ENCODE measurements at regions not wholly inside any gene's neighbourhood (a gene's known extent, or its start where the extent isn't known, plus 50 kb on each side); places are given as distances from the start of the nearest gene placed in this dataset.

DNA sequence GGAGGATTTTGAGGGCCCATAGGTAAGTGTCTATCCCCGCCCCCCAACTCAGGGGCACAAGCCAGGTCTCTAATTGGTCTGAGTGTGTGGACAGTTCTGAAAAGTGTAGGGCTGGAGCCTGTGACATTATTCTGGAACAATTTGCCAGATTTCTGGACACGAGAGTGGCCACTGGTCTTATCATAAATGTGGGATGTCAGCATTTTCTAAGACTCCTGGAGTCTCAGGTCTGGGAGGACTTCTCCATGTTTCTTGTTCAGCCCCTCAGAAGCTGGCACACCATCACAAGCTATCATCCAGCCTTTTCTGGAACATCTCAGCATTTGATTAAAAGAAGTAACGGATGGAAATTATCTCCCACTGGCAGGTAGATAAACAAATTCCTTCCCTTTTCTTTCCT is 141.4 kb downstream of the SEC61B start:
- intact Hi-C loops (cut with DNase I): no loop called here
- 71% methylated on average over 3 of the region's 3 CpGs for WGBS
- peaks cover 6% of the 10 kb centered on the region for H3K27me3 ChIP-seq (replicated peaks; ENCODE audit: insufficient read depth)

GRCh38 chr9:99365233-99365980 is 143.3 kb downstream of the SEC61B start:
- no peak for TF ChIP-seq POLR2AphosphoS5 (IDR thresholded peaks at IDR 0.05)
- TF ChIP-seq, protein P1, sequence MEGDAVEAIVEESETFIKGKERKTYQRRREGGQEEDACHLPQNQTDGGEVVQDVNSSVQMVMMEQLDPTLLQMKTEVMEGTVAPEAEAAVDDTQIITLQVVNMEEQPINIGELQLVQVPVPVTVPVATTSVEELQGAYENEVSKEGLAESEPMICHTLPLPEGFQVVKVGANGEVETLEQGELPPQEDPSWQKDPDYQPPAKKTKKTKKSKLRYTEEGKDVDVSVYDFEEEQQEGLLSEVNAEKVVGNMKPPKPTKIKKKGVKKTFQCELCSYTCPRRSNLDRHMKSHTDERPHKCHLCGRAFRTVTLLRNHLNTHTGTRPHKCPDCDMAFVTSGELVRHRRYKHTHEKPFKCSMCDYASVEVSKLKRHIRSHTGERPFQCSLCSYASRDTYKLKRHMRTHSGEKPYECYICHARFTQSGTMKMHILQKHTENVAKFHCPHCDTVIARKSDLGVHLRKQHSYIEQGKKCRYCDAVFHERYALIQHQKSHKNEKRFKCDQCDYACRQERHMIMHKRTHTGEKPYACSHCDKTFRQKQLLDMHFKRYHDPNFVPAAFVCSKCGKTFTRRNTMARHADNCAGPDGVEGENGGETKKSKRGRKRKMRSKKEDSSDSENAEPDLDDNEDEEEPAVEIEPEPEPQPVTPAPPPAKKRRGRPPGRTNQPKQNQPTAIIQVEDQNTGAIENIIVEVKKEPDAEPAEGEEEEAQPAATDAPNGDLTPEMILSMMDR (IDR thresholded peaks at IDR 0.05): no peak
- no peak for TF ChIP-seq POLR2A (IDR thresholded peaks at IDR 0.05)
- Histone ChIP-seq H3K36me3 (no peaks in the 10 kb centered on the region), H3K9me3 (no peaks in the 10 kb centered on the region), H3K27ac (no peak overlapping the region), H3K27me3 (replicated peaks; ENCODE audit: insufficient read depth) (peaks cover 8% of the 10 kb centered on the region), H3K4me1 (replicated peaks) (no peaks in the 10 kb centered on the region), H3K4me3 (no peak overlapping the region)
- 56% methylated on average over 7 of the region's 7 CpGs for WGBS
- intact Hi-C loops (cut with DNase I): no loop called here
- no peak for DNase-seq (ENCODE audit: low spot score)

More for the DNA sequence above, 141.4 kb downstream of the SEC61B start:
- Histone ChIP-seq H3K27ac (no peak overlapping the region), H3K4me1 (replicated peaks) (no peaks in the 10 kb centered on the region), H3K9me3 (no peaks in the 10 kb centered on the region), H3K4me3 (no peak overlapping the region), H3K36me3 (no peaks in the 10 kb centered on the region)
- DNase-seq (ENCODE audit: low spot score): no peak
- no peak for TF ChIP-seq POLR2A (IDR thresholded peaks at IDR 0.05)
- TF ChIP-seq, protein P1 (IDR thresholded peaks at IDR 0.05): no peak

DNA sequence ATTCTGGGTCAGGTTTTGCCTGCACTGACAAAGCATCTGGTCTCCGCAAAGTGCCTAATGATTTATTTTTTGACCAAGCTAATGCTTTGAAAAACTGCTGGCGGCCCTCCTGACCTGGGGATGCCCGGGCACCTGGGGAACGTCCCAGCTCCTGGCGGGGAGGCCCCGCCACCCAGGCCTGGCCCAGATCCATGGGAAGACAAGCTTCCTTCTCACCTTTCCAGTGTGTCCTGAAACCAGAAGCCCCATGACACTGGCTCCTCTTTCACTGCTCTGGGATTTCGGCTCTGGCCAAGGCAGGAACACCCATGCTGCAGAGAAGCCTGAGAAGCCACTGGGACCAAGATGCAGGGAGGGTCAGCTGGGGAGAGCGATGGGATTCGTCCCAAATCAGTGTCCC is 144.1 kb downstream of the SEC61B start:
- Histone ChIP-seq H3K27me3 (replicated peaks; ENCODE audit: insufficient read depth) (peaks cover 8% of the 10 kb centered on the region), H3K27ac (no peak overlapping the region), H3K9me3 (no peaks in the 10 kb centered on the region), H3K4me3 (no peak overlapping the region), H3K4me1 (replicated peaks) (no peaks in the 10 kb centered on the region), H3K36me3 (no peaks in the 10 kb centered on the region)
- TF ChIP-seq POLR2AphosphoS5 (IDR thresholded peaks at IDR 0.05) (no peak), POLR2A (IDR thresholded peaks at IDR 0.05) (no peak)
- TF ChIP-seq, protein P1 (IDR thresholded peaks at IDR 0.05): no peak
- no peak for DNase-seq (ENCODE audit: low spot score)
- 66% methylated on average over 9 of the region's 9 CpGs for WGBS
- intact Hi-C loops (cut with DNase I): no loop called here

DNA sequence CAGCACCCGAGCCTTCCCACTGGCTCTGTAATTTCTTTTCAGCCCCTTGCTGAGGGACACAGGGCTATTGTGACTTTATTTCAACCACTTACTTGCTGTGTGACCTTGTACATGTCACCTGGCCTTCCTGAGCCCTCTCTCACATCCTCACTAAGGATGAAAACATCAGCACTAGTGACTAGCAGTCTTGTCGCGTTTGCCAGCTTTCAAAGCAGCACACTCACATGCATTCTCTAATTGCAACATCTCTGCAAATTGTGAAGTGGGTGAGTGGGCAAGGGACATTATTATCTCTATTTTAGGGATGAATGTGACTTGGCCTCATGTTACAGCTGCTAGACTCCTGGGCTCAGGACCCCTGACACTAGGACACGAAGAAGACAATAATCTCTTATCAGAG is 144.5 kb downstream of the SEC61B start:
- Histone ChIP-seq H3K4me1 (replicated peaks) (no peaks in the 10 kb centered on the region), H3K4me3 (no peak overlapping the region), H3K27ac (no peak overlapping the region), H3K36me3 (no peaks in the 10 kb centered on the region), H3K27me3 (replicated peaks; ENCODE audit: insufficient read depth) (peaks cover 8% of the 10 kb centered on the region), H3K9me3 (no peaks in the 10 kb centered on the region)
- WGBS: 80% methylated on average over 4 of the region's 4 CpGs
- no peak for DNase-seq (ENCODE audit: low spot score)
- intact Hi-C loops (cut with DNase I): no loop called here
- TF ChIP-seq, protein P1 (IDR thresholded peaks at IDR 0.05): no peak
- TF ChIP-seq POLR2AphosphoS5 (IDR thresholded peaks at IDR 0.05): no peak
- TF ChIP-seq POLR2A (IDR thresholded peaks at IDR 0.05): no peak
